K562 (cell line): ENCODE measurements at regions not wholly inside any gene's neighbourhood (a gene's known extent, or its start where the extent isn't known, plus 50 kb on each side); places are given as distances from the start of the nearest gene placed in this dataset.

Experiments used
- ATAC-seq: fragments of 200-7000 bp; cut with Tn5 transposase; 3 replicates; pipeline ENCODE4 v1.9.1; 2020; ENCODE audit warnings: moderate library complexity
- BruUV-seq: library from RNA; stranded (reverse); fragments of 400-500 nt; replicated peaks from 2 replicates; lab custom pipeline; 2021; lab: Mats Ljungman, UMichigan
- CTCF ChIA-PET: fragments of 300-600 bp; formaldehyde crosslinking; extraction: SDS; loops from one replicate; lab custom pipeline; 2021; ENCODE audit warnings: low intra/inter-chr PET ratio; lab: Yijun Ruan, JAX
- POLR2A ChIA-PET: fragments of 300-600, 350-650 bp; sonication (Branson Sonifier 250); formaldehyde crosslinking; extraction: SDS; loops from one replicate; lab custom pipeline; 2021; ENCODE audit warnings: antibody characterized with exemption, inconsistent platforms; lab: Yijun Ruan, JAX
- DNase-seq, 4 experiments: peaks; one replicate each; pipeline versions ENCODE4 v3.0.0 to v3.0.0-alpha.2; 2011 to 2018; ENCODE audit warnings: low spot score in 3 of 4, mixed read lengths in 3 of 4; ENCODE audit errors: extremely low read depth in 1 of 4
- FAIRE-seq: peaks from 2 replicates; lab custom pipeline; 2011; peaks lifted over from hg19 to GRCh38; lab: Jason Lieb, UNC
- H2AFZ ChIP-seq: 2 replicates; pipeline ENCODE4 v1.6.0; 2011; ENCODE audit warnings: low read depth, low read length, control low read depth, inconsistent platforms
- H3K27ac ChIP-seq: fragments of 200-600 bp; 3 replicates; pipeline ENCODE4 v1.8.0; 2011; ENCODE audit warnings: low read depth, mild to moderate bottlenecking, control low read depth, inconsistent platforms, low read length, moderate library complexity, mixed read lengths; ENCODE audit errors: extremely low read depth
- H3K27me3 ChIP-seq, 2 experiments: fragments of 300-600 bp in 1 of 2; 2 replicates in 1 of 2; 3 replicates in 1 of 2; pipeline versions ENCODE4 v1.6.0 to v1.8.0; 2011; ENCODE audit warnings: inconsistent platforms in 2 of 2, low read length in 2 of 2, mild to moderate bottlenecking in 1 of 2, mixed read lengths in 1 of 2, moderate library complexity in 1 of 2; ENCODE audit not compliant: control insufficient read depth in 2 of 2, insufficient read depth in 2 of 2
- H3K36me3 ChIP-seq: fragments of 300-600 bp; 3 replicates; pipeline ENCODE4 v1.8.0; 2011; ENCODE audit warnings: mild to moderate bottlenecking, low read length, inconsistent platforms; ENCODE audit not compliant: control insufficient read depth, insufficient read depth
- H3K4me1 ChIP-seq, 2 experiments: fragments of 200-600 bp in 1 of 2; replicated peaks in 1 of 2; 2 replicates in 1 of 2; 3 replicates in 1 of 2; pipeline versions ENCODE4 v1.5.1 to v1.8.0; 2011; ENCODE audit warnings: inconsistent platforms in 2 of 2, low read length in 2 of 2, mild to moderate bottlenecking in 1 of 2, mixed read lengths in 1 of 2, moderate library complexity in 1 of 2; ENCODE audit not compliant: control insufficient read depth in 2 of 2, insufficient read depth in 2 of 2
- H3K4me2 ChIP-seq: 2 replicates; pipeline ENCODE4 v1.6.1; 2011; ENCODE audit warnings: low read length, control low read depth, inconsistent platforms, mixed read lengths; ENCODE audit not compliant: insufficient read depth
- H3K4me3 ChIP-seq: fragments of 200-600 bp; sonication (generic), shearing (Covaris generic); 2 replicates; pipeline ENCODE4 v1.5.1; 2016; ENCODE audit warnings: control low read depth, inconsistent platforms
- H3K79me2 ChIP-seq: fragments of 200-600 bp; 3 replicates; pipeline ENCODE4 v1.8.0; 2011; ENCODE audit warnings: low read length, inconsistent platforms; ENCODE audit not compliant: control insufficient read depth, insufficient read depth
- H3K9ac ChIP-seq, 2 experiments: 2 replicates each; pipeline versions ENCODE4 v1.6.0 to v1.6.1; 2011; ENCODE audit warnings: low read depth in 2 of 2, low read length in 2 of 2, control low read depth in 1 of 2, inconsistent platforms in 1 of 2, mild to moderate bottlenecking in 1 of 2, mixed read lengths in 1 of 2; ENCODE audit not compliant: insufficient read depth in 1 of 2
- H3K9me1 ChIP-seq: one replicate; pipeline ENCODE4 v1.6.0; 2011; ENCODE audit warnings: inconsistent platforms, mild to moderate bottlenecking, low read length, moderate library complexity; ENCODE audit not compliant: control insufficient read depth, insufficient read depth
- H3K9me3 ChIP-seq: replicated peaks from 2 replicates; pipeline ENCODE4 v1.5.1; 2011; ENCODE audit warnings: low read depth, low read length, inconsistent platforms; ENCODE audit not compliant: control insufficient read depth, insufficient read depth
- H4K20me1 ChIP-seq: replicated peaks from 2 replicates; pipeline ENCODE4 v1.6.1; 2011; ENCODE audit warnings: low read length, inconsistent platforms, mixed read lengths; ENCODE audit not compliant: control insufficient read depth, insufficient read depth
- CBFA2T2 ChIP-seq: fragments of 450-650 bp; conservative IDR thresholded peaks from 2 replicates; pipeline ENCODE4 v1.6.1; 2017; ENCODE audit warnings: mild to moderate bottlenecking
- CEBPB ChIP-seq: fragments of 450-650 bp; IDR thresholded peaks from 2 replicates; pipeline ENCODE4 v1.6.1; 2016; ENCODE audit warnings: missing genetic modification characterization, missing compliant biosample characterization
- CSDE1 ChIP-seq, 2 experiments: fragments of 450-650 bp; IDR thresholded peaks; 2 replicates each; pipeline ENCODE4 v1.6.1; 2016; ENCODE audit warnings: mild to moderate bottlenecking in 1 of 2
- ETV1 ChIP-seq: fragments of 450-650 bp; conservative IDR thresholded peaks from 2 replicates; pipeline ENCODE4 v1.6.1; 2016; ENCODE audit warnings: missing genetic modification characterization, control low read depth, low read depth, missing compliant biosample characterization
- FOXA1 ChIP-seq: fragments of 450-650 bp; IDR thresholded peaks from 2 replicates; pipeline ENCODE4 v1.6.1; 2016; ENCODE audit warnings: mild to moderate bottlenecking, borderline replicate concordance
- HMGN3 ChIP-seq: IDR thresholded peaks from 2 replicates; pipeline ENCODE4 v1.6.1; 2011; ENCODE audit warnings: borderline replicate concordance, low read depth, mild to moderate bottlenecking, mixed read lengths, low read length; ENCODE audit not compliant: insufficient read length; ENCODE audit errors: extremely low read depth
- PHF8 ChIP-seq: fragments of 200-600 bp; sonication (generic); IDR thresholded peaks from 2 replicates; pipeline ENCODE4 v1.6.1; 2012; ENCODE audit warnings: mixed run types, mild to moderate bottlenecking, inconsistent platforms, low read length, moderate library complexity, borderline replicate concordance
- RBBP5 ChIP-seq: fragments of 200-600 bp; sonication (generic); IDR thresholded peaks from 2 replicates; pipeline ENCODE4 v1.6.1; 2012; ENCODE audit warnings: borderline replicate concordance, mild to moderate bottlenecking, low read length, control low read depth, inconsistent platforms; ENCODE audit not compliant: insufficient read depth, poor library complexity, severe bottlenecking
- in situ Hi-C: fragments of 300-500 bp; cut with MboI; formaldehyde crosslinking; loops from 4 replicates; pipeline ENCODE4 v1.15.0; 2018; ENCODE audit warnings: inconsistent platforms, mixed read lengths
- intact Hi-C: fragments of 100-400 bp; cut with micrococcal nuclease; formaldehyde crosslinking; loops from 2 replicates; pipeline ENCODE4 v1.14.2; 2022
- TF ChIP-seq, protein P1 (sequence below): fragments of 250-450 bp; sonication (Bioruptor Pico); IDR thresholded peaks from 2 replicates; pipeline ENCODE4 v1.5.0; 2021; ENCODE audit warnings: mild to moderate bottlenecking, borderline replicate concordance
- TF ChIP-seq, protein P2 (sequence below): fragments of 450-650 bp; IDR thresholded peaks from 2 replicates; pipeline ENCODE4 v1.6.1; 2016; ENCODE audit warnings: low read depth, mild to moderate bottlenecking, moderate library complexity

GRCh38 chr5:136840601-136841000 is 475.3 kb upstream of the TRPC7 start:
- H3K4me3 ChIP-seq = no peak overlapping the region
- POLR2A ChIA-PET = no interaction called here
- H2AFZ ChIP-seq = no peak overlapping the region
- H3K27ac ChIP-seq = no peak overlapping the region
- H3K4me1 ChIP-seq = no peaks in the 10 kb centered on the region
- intact Hi-C loops (no loop called here), in situ Hi-C loops (no loop called here)
- no peaks in the 10 kb centered on the region for H4K20me1 ChIP-seq
- DNase-seq (no peak), ATAC-seq (no peak), FAIRE-seq (no peak)
- H3K36me3 ChIP-seq = no peaks in the 10 kb centered on the region
- BruUV-seq = no TSS peak
- TF ChIP-seq ETV1 = no peak
- TF ChIP-seq CSDE1 (IDR thresholded peaks at IDR 0.05) = no peak
- TF ChIP-seq CBFA2T2 = no peak
- TF ChIP-seq HMGN3 = no peak
- no peak for TF ChIP-seq FOXA1
- TF ChIP-seq, protein P1, sequence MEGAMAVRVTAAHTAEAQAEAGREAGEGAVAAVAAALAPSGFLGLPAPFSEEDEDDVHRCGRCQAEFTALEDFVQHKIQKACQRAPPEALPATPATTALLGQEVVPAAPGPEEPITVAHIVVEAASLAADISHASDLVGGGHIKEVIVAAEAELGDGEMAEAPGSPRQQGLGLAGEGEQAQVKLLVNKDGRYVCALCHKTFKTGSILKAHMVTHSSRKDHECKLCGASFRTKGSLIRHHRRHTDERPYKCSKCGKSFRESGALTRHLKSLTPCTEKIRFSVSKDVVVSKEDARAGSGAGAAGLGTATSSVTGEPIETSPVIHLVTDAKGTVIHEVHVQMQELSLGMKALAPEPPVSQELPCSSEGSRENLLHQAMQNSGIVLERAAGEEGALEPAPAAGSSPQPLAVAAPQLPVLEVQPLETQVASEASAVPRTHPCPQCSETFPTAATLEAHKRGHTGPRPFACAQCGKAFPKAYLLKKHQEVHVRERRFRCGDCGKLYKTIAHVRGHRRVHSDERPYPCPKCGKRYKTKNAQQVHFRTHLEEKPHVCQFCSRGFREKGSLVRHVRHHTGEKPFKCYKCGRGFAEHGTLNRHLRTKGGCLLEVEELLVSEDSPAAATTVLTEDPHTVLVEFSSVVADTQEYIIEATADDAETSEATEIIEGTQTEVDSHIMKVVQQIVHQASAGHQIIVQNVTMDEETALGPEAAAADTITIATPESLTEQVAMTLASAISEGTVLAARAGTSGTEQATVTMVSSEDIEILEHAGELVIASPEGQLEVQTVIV = no peak
- TF ChIP-seq RBBP5 = no peak
- TF ChIP-seq PHF8 = no peak
- TF ChIP-seq CEBPB (tag) = no peak
- TF ChIP-seq, protein P2, sequence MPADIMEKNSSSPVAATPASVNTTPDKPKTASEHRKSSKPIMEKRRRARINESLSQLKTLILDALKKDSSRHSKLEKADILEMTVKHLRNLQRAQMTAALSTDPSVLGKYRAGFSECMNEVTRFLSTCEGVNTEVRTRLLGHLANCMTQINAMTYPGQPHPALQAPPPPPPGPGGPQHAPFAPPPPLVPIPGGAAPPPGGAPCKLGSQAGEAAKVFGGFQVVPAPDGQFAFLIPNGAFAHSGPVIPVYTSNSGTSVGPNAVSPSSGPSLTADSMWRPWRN = no peak
- no peaks in the 10 kb centered on the region for H3K79me2 ChIP-seq
- H3K9me3 ChIP-seq = no peaks in the 10 kb centered on the region
- H3K4me2 ChIP-seq = no peak overlapping the region
- H3K9ac ChIP-seq = no peak overlapping the region
- no peaks in the 10 kb centered on the region for H3K27me3 ChIP-seq
- CTCF ChIA-PET = no interaction called here
- H3K9me1 ChIP-seq = no peaks in the 10 kb centered on the region
